ENCODE measurements at regions not wholly inside any gene's neighbourhood (a gene's known extent, or its start where the extent isn't known, plus 50 kb on each side); places are given as distances from the start of the nearest gene placed in this dataset.

DNA sequence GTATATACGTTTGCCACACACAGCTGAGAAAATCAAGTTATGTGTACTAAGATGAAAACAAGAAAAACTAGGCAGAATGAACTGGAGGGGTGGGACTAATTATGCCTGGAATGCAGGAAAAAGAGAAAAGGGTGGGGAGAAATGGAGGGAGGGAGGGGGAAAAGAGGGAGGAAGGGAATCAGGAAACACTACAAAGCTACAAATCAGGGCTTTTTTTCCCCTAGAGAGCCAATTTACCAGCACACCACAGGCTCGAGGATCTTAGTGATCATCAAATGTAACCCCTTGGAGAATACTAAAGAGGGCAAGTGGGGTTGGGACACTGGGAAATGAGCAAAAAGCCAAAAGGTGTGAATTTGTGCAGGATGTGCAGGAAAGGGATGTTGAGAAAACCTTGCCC, 451.9 kb downstream of the SMARCA1 start:
- TF ChIP-seq EZH2 (IDR thresholded peaks at IDR 0.05; ENCODE audit: low read length, unreplicated experiment), result no peak
- no peak for TF ChIP-seq CTCF (conservative IDR thresholded peaks at IDR 0.05; ENCODE audit: low read depth, low read length)
- no peak for TF ChIP-seq EZH2phosphoT487 (IDR thresholded peaks at IDR 0.05; ENCODE audit: borderline replicate concordance, low read length)
